ENCODE measurements at regions not wholly inside any gene's neighbourhood (a gene's known extent, or its start where the extent isn't known, plus 50 kb on each side); places are given as distances from the start of the nearest gene placed in this dataset.

DNA sequence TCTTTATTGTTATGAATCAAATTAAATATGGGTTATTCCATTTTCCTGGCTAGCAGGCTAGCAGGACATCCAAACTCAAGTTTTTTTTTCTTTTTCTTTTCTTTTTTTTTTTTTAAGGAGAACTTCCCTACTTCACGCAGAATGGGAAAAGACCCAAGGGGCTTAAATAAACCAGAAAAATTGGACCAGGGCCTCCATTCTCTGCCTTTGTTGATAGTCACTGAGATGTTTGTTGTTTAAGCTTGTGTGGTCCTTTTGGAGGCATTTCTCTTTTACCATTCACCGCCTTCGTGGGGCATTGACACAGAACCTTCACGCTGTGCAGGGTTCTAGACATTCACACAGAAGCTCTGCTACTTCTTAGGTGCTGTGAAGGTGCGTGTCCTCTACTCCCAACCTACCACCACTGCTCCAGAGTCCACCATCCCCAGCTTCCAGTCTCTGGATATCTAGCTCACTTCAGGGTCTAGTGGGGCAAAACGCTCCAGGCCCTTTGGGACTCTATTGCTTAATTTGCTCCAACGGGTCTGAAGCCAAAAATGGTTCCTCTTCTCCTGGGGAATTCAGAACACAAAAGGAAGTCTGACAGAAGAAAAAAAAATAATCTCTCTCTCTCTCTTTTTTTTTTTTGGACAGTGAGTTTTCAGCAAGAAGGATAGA, 301.3 kb downstream of the AEBP2 start:
- Histone ChIP-seq H3K4me3 (no peak overlapping the region), H3K27me3 (no peaks in the 10 kb centered on the region), H3K9me3 (no peaks in the 10 kb centered on the region), H3K4me1 (peaks cover 0 to 12% (median 9%) of the 10 kb centered on the region in 3 donors), H3K27ac (no peak overlapping the region), H3K36me3 (no peaks in the 10 kb centered on the region)
- WGBS, 2 donors: 57 to 71% methylated on average over 5 to 7 of the region's 7 CpGs
- intact Hi-C loops (cut with DNase I): no loop called here
- DNase-seq: no peak
- TF ChIP-seq, protein P1, sequence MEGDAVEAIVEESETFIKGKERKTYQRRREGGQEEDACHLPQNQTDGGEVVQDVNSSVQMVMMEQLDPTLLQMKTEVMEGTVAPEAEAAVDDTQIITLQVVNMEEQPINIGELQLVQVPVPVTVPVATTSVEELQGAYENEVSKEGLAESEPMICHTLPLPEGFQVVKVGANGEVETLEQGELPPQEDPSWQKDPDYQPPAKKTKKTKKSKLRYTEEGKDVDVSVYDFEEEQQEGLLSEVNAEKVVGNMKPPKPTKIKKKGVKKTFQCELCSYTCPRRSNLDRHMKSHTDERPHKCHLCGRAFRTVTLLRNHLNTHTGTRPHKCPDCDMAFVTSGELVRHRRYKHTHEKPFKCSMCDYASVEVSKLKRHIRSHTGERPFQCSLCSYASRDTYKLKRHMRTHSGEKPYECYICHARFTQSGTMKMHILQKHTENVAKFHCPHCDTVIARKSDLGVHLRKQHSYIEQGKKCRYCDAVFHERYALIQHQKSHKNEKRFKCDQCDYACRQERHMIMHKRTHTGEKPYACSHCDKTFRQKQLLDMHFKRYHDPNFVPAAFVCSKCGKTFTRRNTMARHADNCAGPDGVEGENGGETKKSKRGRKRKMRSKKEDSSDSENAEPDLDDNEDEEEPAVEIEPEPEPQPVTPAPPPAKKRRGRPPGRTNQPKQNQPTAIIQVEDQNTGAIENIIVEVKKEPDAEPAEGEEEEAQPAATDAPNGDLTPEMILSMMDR (IDR thresholded peaks at IDR 0.05): no peak
- no peak for TF ChIP-seq POLR2A (IDR thresholded peaks at IDR 0.05)

DNA sequence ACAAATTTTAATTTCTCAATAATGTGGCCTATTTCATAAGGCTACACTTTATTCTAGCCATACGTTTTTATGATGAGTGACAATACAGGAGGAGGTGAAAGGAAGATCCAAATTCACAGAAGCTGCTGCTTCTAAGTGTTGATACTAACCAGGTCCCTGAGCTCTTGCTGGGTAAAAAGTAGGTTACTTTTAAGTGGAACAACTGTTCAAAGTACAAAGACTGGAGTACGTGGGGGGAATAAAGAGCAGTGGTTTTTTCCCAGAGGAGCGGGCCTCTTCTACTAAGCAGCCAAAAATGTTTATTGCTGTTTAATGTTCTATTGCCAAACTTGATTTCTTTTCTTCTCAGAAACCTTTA, 301.8 kb downstream of the AEBP2 start:
- Histone ChIP-seq H3K36me3 (no peaks in the 10 kb centered on the region), H3K27me3 (no peaks in the 10 kb centered on the region), H3K4me1 (peaks cover 0 to 12% (median 9%) of the 10 kb centered on the region in 3 donors), H3K9me3 (no peaks in the 10 kb centered on the region), H3K4me3 (no peak overlapping the region), H3K27ac (peak overlapping the region in 1 of 4 donors; percentile 2)
- WGBS, 2 donors: 49 to 75% methylated on average over 3 of the region's 3 CpGs
- TF ChIP-seq POLR2A (IDR thresholded peaks at IDR 0.05): no peak
- TF ChIP-seq, protein P1 (IDR thresholded peaks at IDR 0.05): no peak
- intact Hi-C loops (cut with DNase I): no loop called here
- no peak for DNase-seq

DNA sequence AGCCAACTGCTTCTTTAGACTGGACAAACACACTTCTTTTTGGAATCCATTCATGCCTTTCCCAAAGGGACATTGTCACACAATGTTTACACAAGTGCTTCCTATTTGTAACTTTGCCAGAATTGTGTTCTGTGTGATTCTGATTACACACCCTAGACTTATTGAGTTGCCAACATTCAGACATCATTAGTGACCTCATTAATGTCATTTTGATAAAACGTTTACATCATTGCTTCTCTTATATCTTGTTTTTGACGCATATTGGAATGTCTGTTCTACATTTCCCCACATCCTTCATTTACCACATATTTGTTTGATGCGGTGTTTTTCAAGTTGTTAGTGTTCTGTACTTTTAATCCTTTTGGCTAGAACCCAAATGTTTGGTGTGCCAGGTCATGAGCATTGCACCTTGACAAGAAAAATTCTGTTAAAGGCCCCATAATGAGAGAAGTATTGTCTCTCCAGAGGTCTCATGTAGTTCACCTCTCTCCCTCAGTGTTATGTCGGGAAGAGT, 305.5 kb downstream of the AEBP2 start:
- no peak for DNase-seq
- Histone ChIP-seq H3K36me3 (no peaks in the 10 kb centered on the region), H3K4me3 (no peak overlapping the region), H3K27ac (peak overlapping the region in 1 of 4 donors; percentile 44), H3K27me3 (no peaks in the 10 kb centered on the region), H3K4me1 (peaks cover 0 to 12% (median 9%) of the 10 kb centered on the region in 3 donors), H3K9me3 (no peaks in the 10 kb centered on the region)
- WGBS, 2 donors: 36% methylated on average over 4 of the region's 4 CpGs
- TF ChIP-seq, protein P1 (IDR thresholded peaks at IDR 0.05): no peak
- TF ChIP-seq POLR2A (IDR thresholded peaks at IDR 0.05): no peak
- intact Hi-C loops (cut with DNase I): no loop called here

DNA sequence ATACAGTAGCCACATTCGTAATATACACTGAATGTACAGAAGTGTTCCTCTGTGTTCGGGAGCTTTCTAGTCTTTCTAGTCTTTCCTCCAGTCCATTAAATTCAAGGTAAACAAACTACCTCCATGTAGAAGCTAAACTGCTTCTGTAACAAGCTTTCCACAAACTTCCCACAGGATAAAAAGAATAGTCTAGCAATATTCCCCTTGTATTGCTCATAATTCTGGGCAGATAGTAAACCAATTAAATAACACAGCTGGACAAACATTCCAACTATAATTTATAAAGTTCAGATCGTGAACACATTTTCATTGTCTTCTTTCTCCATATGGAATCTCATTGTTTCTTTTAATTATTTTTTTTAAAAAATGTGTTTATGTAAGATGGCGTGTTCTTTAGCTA, 307.2 kb downstream of the AEBP2 start:
- H3K4me1 ChIP-seq: peaks cover 0 to 12% (median 9%) of the 10 kb centered on the region in 3 donors
- DNase-seq: no peak
- TF ChIP-seq POLR2A (IDR thresholded peaks at IDR 0.05): no peak
- TF ChIP-seq, protein P1 (IDR thresholded peaks at IDR 0.05): no peak
- no peak overlapping the region for H3K4me3 ChIP-seq
- no peaks in the 10 kb centered on the region for H3K36me3 ChIP-seq
- H3K27ac ChIP-seq: no peak overlapping the region
- intact Hi-C loops (cut with DNase I): no loop called here
- H3K9me3 ChIP-seq: no peaks in the 10 kb centered on the region
- no peaks in the 10 kb centered on the region for H3K27me3 ChIP-seq
- WGBS, 2 donors: 67 to 74% methylated on average over 4 of the region's 4 CpGs

DNA sequence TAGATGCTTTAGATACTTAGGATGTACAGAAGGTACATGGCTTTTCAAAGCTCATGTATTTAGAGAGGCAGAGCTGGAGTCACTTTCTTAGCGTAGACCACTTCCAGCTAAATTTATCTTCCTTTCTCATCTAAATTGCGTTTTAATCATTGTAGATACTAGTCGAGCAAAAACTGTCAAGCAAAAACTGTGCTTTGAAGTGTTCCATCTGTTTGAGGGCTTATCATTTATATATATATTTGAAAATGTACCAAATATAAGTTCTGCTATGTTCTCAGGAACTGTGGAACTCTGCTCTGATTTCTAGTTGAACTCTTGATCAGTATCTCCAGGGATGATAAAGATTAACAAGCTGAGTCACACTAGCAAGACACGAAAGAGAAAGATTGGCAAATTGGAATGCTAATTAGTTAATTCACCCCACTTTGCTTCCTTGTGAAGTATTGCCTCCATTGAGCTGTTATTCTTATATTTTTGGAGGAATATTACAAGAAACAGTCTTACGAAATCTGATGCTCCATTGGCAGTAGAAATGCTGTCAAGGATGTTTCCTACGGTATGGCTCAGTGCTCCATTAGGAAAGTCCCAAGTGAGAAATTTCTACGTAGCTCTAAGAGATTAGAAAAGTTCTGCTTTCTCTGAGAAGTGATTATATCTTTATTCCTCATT, 310.7 kb downstream of the AEBP2 start:
- Histone ChIP-seq H3K4me3 (no peak overlapping the region), H3K4me1 (peaks cover 0 to 3% (median 3%) of the 10 kb centered on the region in 3 donors), H3K9me3 (peaks cover 0 to 7% (median 7%) of the 10 kb centered on the region in 3 donors), H3K27me3 (no peaks in the 10 kb centered on the region), H3K36me3 (no peaks in the 10 kb centered on the region), H3K27ac (peak overlapping the region in 1 of 4 donors; percentile 9)
- WGBS, 2 donors: 58 to 60% methylated on average over 7 of the region's 7 CpGs
- no peak for DNase-seq
- intact Hi-C loops (cut with DNase I): no loop called here
- TF ChIP-seq POLR2A (IDR thresholded peaks at IDR 0.05): no peak
- TF ChIP-seq, protein P1 (IDR thresholded peaks at IDR 0.05): no peak
